Activated CD4-positive, alpha-beta T cell treated with anti-CD3 and anti-CD28 coated beads for 24 hours (primary cell): ENCODE measurements at regions not wholly inside any gene's neighbourhood (a gene's known extent, or its start where the extent isn't known, plus 50 kb on each side); places are given as distances from the start of the nearest gene placed in this dataset.

ENCODE experiments used
- DNase-seq, 2 donors: peaks; one replicate each; pipeline ENCODE4 v3.0.0-alpha.2; 2020; ENCODE audit warnings: low read depth in 2 of 2

- DNase-seq = no peak
Observed at GRCh38 chr13:74000876-74001275, 133.3 kb downstream of the KLF12 start.

DNA sequence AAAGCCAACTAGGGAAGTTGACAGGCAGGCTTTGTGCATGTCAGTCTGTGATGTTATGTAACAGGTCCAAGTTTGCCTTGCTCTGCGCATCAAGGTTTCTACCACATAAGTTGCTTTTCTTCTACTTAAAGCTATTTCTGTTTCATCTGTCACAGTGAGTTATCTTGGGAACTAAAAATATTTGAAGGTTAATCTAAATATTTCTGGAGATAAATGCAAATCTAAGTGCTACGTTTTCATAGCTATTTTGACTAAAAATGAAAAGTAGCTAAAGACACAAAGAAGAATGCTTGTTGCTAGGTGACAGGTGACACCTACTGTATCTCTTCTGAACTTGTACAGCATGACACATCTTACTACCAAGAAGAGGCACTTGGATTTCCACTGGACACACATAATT, 135.6 kb downstream of the KLF12 start:
- DNase-seq = no peak

- no peak for DNase-seq
Observed at GRCh38 chr13:73997964-73998363, 136.2 kb downstream of the KLF12 start.

- DNase-seq = no peak
Observed at GRCh38 chr13:73996569-73996968, 137.6 kb downstream of the KLF12 start.

- no peak for DNase-seq
Observed at GRCh38 chr13:73995736-73996135, 138.5 kb downstream of the KLF12 start.

DNA sequence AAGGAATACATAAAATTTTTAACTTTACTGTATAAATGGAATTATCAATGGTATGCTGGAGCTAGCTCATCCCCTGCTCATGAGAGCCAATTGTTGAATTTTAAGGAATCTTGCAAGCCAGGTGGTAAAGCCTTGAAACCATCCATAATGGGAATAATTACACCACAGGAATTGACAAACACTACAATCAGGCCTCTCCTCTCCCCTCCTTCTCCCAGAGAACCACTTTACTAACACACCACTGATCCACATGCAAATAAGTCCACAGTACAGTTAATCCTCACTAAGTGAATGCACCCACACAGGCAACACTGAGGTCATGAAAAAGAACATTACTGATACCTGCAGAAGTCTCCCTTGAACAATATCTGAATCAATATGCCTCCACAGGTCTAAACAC, 140.5 kb downstream of the KLF12 start:
- no peak for DNase-seq

DNA sequence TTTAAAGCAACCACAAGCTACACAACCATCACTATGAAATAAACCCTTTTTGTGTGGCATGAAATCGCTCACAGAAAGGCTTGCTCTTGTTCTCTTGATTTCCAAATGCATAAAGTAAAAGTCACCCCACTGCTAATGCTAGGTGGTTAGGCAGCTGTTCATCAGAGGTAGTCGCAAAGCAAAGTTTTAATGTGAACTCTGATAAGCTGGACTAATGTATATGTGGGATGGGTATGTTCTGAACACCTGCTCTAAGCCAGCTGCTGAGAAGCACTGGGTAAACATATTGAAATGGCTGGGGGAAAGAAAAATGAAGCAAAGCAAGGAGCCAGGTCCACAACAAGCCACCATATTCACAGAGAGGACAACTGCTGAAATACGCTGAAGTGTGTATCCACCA, 142.3 kb downstream of the KLF12 start:
- no peak for DNase-seq

DNA sequence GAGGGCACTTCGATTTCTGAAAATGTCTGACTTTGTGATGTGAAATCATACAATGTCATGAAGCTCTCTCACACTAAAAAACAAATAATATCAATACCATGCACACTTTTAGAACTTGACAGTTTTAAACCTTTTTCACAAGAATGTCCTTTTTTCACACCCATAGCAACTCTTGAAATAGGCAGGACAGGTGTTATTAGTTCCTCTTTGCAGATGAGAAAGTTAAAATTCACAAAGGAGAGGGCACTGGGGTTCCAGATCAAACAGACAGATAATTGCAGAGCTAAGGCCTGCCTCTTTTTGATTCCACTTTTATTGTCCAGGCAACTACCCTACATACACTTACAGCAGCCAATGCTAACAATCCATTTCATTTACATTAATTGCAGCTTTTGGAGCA, 142.8 kb downstream of the KLF12 start:
- DNase-seq = no peak

GRCh38 chr13:73989244-73989843, 144.9 kb downstream of the KLF12 start:
- no peak for DNase-seq

DNA sequence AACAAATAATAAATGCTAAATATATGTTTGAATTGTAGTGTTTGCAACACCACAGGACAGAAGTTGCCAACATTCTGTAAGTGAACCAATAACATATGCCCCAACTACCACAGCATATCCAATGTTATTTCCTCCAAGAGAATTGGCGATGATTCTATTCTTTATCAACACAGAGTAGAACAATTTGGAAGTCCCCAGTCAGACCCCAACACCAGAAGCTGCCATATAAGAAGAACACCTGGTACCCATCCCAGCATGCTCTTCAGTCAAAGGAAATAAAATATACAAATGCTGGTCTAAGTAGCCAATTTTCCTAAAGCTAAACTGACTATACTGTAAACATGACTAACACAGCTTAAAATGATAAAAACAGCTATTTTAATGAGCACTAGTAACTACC, 145.7 kb downstream of the KLF12 start:
- DNase-seq = no peak

- no peak for DNase-seq
Observed at GRCh38 chr13:73987618-73988017, 146.6 kb downstream of the KLF12 start.

GRCh38 chr13:73985783-73986182, 148.4 kb downstream of the KLF12 start:
- no peak for DNase-seq

- peak; percentile 52 to 59 for DNase-seq
Observed at GRCh38 chr13:73984949-73985691, 149.1 kb downstream of the KLF12 start.

GRCh38 chr13:73984201-73984600, 150.0 kb downstream of the KLF12 start:
- DNase-seq = no peak

GRCh38 chr13:73983109-73983508, 151.1 kb downstream of the KLF12 start:
- no peak for DNase-seq

GRCh38 chr13:73981595-73981994, 152.6 kb downstream of the KLF12 start:
- DNase-seq = no peak

GRCh38 chr13:73975767-73976166, 158.4 kb downstream of the KLF12 start:
- DNase-seq = no peak

- DNase-seq = no peak
Observed at GRCh38 chr13:73974051-73974450, 160.2 kb downstream of the KLF12 start.

DNA sequence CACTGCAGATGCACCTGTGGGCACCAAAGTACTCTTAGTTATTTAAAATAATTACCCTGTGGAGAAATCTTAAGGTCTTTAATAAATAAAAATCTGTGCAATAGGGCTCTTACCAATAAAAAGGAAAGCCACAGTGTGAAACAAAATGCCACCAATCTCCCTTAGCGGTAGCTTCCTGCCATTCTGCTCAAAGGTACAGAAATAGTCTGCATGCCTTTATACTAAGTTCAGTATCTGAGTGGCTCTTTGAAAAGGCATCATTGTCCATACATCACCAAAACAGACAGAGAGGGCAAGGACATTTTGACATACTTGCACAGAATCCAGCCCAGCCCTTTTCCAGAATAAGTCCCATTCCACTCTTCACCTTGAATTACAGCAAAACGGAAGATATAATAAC, 161.0 kb downstream of the KLF12 start:
- no peak for DNase-seq

GRCh38 chr13:73972545-73972944, 161.7 kb downstream of the KLF12 start:
- DNase-seq = no peak

GRCh38 chr13:73971481-73971880, 162.7 kb downstream of the KLF12 start:
- no peak for DNase-seq

DNA sequence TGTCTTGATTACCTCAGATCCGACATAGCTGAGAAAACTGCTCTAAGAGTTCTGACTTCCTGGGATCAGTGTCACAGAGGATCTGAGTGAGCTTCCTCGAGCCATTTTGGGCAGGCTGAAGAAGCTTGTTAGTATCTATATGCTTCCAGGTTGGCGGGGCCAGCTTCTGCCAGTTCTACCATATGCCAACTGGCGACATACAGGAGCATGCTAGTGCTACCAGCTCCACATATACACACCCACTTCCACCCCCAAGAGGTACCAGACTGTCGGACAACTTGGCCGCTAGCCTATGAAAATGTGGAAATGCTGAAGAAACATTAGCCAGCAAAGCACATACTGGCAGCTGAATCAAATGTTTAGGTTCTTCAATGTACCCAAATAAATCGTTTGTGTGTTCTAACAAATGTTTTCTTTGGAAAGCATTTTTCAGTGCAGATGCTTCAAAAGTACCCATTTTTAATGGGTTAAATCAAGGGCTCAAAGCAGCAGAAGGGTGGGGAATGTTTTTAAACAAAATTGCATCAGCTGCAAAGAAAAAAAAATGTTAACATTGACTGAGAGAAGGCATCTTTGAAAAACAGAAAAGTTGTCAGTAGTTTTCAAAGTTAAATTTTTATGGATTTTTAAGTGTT, 163.7 kb downstream of the KLF12 start:
- no peak for DNase-seq
